ENCODE measurements at regions not wholly inside any gene's neighbourhood (a gene's known extent, or its start where the extent isn't known, plus 50 kb on each side); places are given as distances from the start of the nearest gene placed in this dataset.
"Not testable (repeated sequence)": the region's sequence is repeated elsewhere in the genome, so short reads cannot be mapped to it uniquely, and the experiment has no call there.

GRCh38 chr1:213619026-213619425 lies 368.7 kb upstream of the PROX1 start:
- intact Hi-C loops (cut with DNase I): no loop called here
- H3K4me1 ChIP-seq: no peaks in the 10 kb centered on the region
- no peaks in the 10 kb centered on the region for H3K27me3 ChIP-seq
- H3K4me3 ChIP-seq: no peak overlapping the region
- H3K9me3 ChIP-seq: no peaks in the 10 kb centered on the region
- TF ChIP-seq POLR2AphosphoS5 (IDR thresholded peaks at IDR 0.05; ENCODE audit: insufficient read depth in 1 of 2, low read depth in 1 of 2) (no peak), POLR2A (IDR thresholded peaks at IDR 0.05) (no peak), CTCF (IDR thresholded peaks at IDR 0.05) (no peak)
- no peak for DNase-seq (ENCODE audit: extremely low spot score in 2 of 2)
- no peaks in the 10 kb centered on the region for H3K36me3 ChIP-seq
- no peak overlapping the region for H3K27ac ChIP-seq

- Histone ChIP-seq H3K27me3 (no peaks in the 10 kb centered on the region), H3K36me3 (no peaks in the 10 kb centered on the region), H3K27ac (no peak overlapping the region), H3K4me1 (no peaks in the 10 kb centered on the region), H3K4me3 (no peak overlapping the region), H3K9me3 (no peaks in the 10 kb centered on the region)
- TF ChIP-seq POLR2AphosphoS5 (IDR thresholded peaks at IDR 0.05; ENCODE audit: insufficient read depth in 1 of 2, low read depth in 1 of 2): no peak
- no peak for TF ChIP-seq POLR2A (IDR thresholded peaks at IDR 0.05)
- no peak for TF ChIP-seq CTCF (IDR thresholded peaks at IDR 0.05)
- intact Hi-C loops (cut with DNase I): no loop called here
- no peak for DNase-seq (ENCODE audit: extremely low spot score in 2 of 2)
These were observed 366.7 kb upstream of the PROX1 start for GRCh38 chr1:213621077-213621476.

GRCh38 chr1:213622365-213623063 lies 365.3 kb upstream of the PROX1 start:
- intact Hi-C loops (cut with DNase I): no loop called here
- Histone ChIP-seq H3K27me3 (no peaks in the 10 kb centered on the region), H3K27ac (no peak overlapping the region), H3K4me1 (no peaks in the 10 kb centered on the region), H3K4me3 (no peak overlapping the region), H3K9me3 (no peaks in the 10 kb centered on the region), H3K36me3 (no peaks in the 10 kb centered on the region)
- no peak for DNase-seq (ENCODE audit: extremely low spot score in 2 of 2)
- no peak for TF ChIP-seq CTCF (IDR thresholded peaks at IDR 0.05)

GRCh38 chr1:213623064-213623581 lies 364.6 kb upstream of the PROX1 start:
- DNase-seq (ENCODE audit: extremely low spot score in 2 of 2): no peak
- no peak overlapping the region for H3K4me3 ChIP-seq
- no peaks in the 10 kb centered on the region for H3K9me3 ChIP-seq
- no peaks in the 10 kb centered on the region for H3K4me1 ChIP-seq
- H3K27ac ChIP-seq: no peak overlapping the region
- H3K36me3 ChIP-seq: no peaks in the 10 kb centered on the region
- TF ChIP-seq POLR2AphosphoS5 (IDR thresholded peaks at IDR 0.05; ENCODE audit: insufficient read depth in 1 of 2, low read depth in 1 of 2) (no peak), CTCF (IDR thresholded peaks at IDR 0.05) (no peak), POLR2A (IDR thresholded peaks at IDR 0.05) (no peak)
- intact Hi-C loops (cut with DNase I): no loop called here
- no peaks in the 10 kb centered on the region for H3K27me3 ChIP-seq

GRCh38 chr1:213623862-213624261 lies 363.9 kb upstream of the PROX1 start:
- Histone ChIP-seq H3K27me3 (no peaks in the 10 kb centered on the region), H3K27ac (no peak overlapping the region), H3K4me3 (no peak overlapping the region), H3K9me3 (no peaks in the 10 kb centered on the region), H3K4me1 (no peaks in the 10 kb centered on the region), H3K36me3 (no peaks in the 10 kb centered on the region)
- TF ChIP-seq CTCF (IDR thresholded peaks at IDR 0.05): no peak
- no peak for TF ChIP-seq POLR2AphosphoS5 (IDR thresholded peaks at IDR 0.05; ENCODE audit: insufficient read depth in 1 of 2, low read depth in 1 of 2)
- no peak for TF ChIP-seq POLR2A (IDR thresholded peaks at IDR 0.05)
- intact Hi-C loops (cut with DNase I): no loop called here
- DNase-seq (ENCODE audit: extremely low spot score in 2 of 2): no peak

GRCh38 chr1:213636778-213637177 lies 351.0 kb upstream of the PROX1 start:
- intact Hi-C loops (cut with DNase I); H3K4me1 ChIP-seq; H3K36me3 ChIP-seq; H3K9me3 ChIP-seq; H3K4me3 ChIP-seq; H3K27me3 ChIP-seq; DNase-seq (ENCODE audit: extremely low spot score in 2 of 2); H3K27ac ChIP-seq: not testable (repeated sequence)
